SK-N-SH (cell line): ENCODE measurements at regions not wholly inside any gene's neighbourhood (a gene's known extent, or its start where the extent isn't known, plus 50 kb on each side); places are given as distances from the start of the nearest gene placed in this dataset.

Experiments
- EP300 ChIP-seq, 2 experiments: IDR thresholded peaks; 2 replicates each; pipeline versions ENCODE4 v1.4.0 to v1.6.1; 2012; ENCODE audit warnings: borderline replicate concordance in 1 of 2, low read depth in 1 of 2, low read length in 1 of 2
- GABPA ChIP-seq: IDR thresholded peaks from 2 replicates; pipeline ENCODE4 v1.4.0; 2012; ENCODE audit warnings: low read depth, mild to moderate bottlenecking
- GATA2 ChIP-seq: sonication (generic); formaldehyde crosslinking; IDR thresholded peaks from 2 replicates; pipeline ENCODE4 v1.5.0; 2020; ENCODE audit warnings: mild to moderate bottlenecking, missing genetic modification reagents
- NFIC ChIP-seq: IDR thresholded peaks from 2 replicates; pipeline ENCODE4 v1.4.0; 2012; ENCODE audit warnings: borderline replicate concordance
- NRF1 ChIP-seq: IDR thresholded peaks from 2 replicates; pipeline ENCODE4 v1.6.1; 2012; ENCODE audit warnings: low read depth, mild to moderate bottlenecking, low read length
- POLR2AphosphoS5 ChIP-seq: IDR thresholded peaks from 2 replicates; pipeline ENCODE4 v1.6.1; 2012; ENCODE audit warnings: low read depth, low read length
- TF ChIP-seq, protein P1 (sequence below): IDR thresholded peaks from 2 replicates; pipeline ENCODE4 v1.4.0; 2012; ENCODE audit warnings: low read depth
- TF ChIP-seq, protein P2 (sequence below): fragments of 200-600 bp; sonication (generic); IDR thresholded peaks from 2 replicates; pipeline ENCODE4 v1.6.1; 2017; ENCODE audit warnings: antibody characterized with exemption, mild to moderate bottlenecking, moderate library complexity
- TF ChIP-seq, protein P3 (sequence below): IDR thresholded peaks from 2 replicates; pipeline ENCODE4 v1.6.1; 2012; ENCODE audit warnings: mild to moderate bottlenecking, low read depth, low read length, moderate library complexity

- TF ChIP-seq, protein P1, sequence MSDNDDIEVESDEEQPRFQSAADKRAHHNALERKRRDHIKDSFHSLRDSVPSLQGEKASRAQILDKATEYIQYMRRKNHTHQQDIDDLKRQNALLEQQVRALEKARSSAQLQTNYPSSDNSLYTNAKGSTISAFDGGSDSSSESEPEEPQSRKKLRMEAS = no peak
- no peak for TF ChIP-seq GABPA
- TF ChIP-seq, protein P2, sequence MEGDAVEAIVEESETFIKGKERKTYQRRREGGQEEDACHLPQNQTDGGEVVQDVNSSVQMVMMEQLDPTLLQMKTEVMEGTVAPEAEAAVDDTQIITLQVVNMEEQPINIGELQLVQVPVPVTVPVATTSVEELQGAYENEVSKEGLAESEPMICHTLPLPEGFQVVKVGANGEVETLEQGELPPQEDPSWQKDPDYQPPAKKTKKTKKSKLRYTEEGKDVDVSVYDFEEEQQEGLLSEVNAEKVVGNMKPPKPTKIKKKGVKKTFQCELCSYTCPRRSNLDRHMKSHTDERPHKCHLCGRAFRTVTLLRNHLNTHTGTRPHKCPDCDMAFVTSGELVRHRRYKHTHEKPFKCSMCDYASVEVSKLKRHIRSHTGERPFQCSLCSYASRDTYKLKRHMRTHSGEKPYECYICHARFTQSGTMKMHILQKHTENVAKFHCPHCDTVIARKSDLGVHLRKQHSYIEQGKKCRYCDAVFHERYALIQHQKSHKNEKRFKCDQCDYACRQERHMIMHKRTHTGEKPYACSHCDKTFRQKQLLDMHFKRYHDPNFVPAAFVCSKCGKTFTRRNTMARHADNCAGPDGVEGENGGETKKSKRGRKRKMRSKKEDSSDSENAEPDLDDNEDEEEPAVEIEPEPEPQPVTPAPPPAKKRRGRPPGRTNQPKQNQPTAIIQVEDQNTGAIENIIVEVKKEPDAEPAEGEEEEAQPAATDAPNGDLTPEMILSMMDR = no peak
- TF ChIP-seq NRF1 = no peak
- TF ChIP-seq EP300 (IDR thresholded peaks at IDR 0.05; ENCODE audit: borderline replicate concordance in 1 of 2, low read depth in 1 of 2, low read length in 1 of 2) = no peak
- no peak for TF ChIP-seq NFIC
- TF ChIP-seq POLR2AphosphoS5 = no peak
- TF ChIP-seq, protein P3, sequence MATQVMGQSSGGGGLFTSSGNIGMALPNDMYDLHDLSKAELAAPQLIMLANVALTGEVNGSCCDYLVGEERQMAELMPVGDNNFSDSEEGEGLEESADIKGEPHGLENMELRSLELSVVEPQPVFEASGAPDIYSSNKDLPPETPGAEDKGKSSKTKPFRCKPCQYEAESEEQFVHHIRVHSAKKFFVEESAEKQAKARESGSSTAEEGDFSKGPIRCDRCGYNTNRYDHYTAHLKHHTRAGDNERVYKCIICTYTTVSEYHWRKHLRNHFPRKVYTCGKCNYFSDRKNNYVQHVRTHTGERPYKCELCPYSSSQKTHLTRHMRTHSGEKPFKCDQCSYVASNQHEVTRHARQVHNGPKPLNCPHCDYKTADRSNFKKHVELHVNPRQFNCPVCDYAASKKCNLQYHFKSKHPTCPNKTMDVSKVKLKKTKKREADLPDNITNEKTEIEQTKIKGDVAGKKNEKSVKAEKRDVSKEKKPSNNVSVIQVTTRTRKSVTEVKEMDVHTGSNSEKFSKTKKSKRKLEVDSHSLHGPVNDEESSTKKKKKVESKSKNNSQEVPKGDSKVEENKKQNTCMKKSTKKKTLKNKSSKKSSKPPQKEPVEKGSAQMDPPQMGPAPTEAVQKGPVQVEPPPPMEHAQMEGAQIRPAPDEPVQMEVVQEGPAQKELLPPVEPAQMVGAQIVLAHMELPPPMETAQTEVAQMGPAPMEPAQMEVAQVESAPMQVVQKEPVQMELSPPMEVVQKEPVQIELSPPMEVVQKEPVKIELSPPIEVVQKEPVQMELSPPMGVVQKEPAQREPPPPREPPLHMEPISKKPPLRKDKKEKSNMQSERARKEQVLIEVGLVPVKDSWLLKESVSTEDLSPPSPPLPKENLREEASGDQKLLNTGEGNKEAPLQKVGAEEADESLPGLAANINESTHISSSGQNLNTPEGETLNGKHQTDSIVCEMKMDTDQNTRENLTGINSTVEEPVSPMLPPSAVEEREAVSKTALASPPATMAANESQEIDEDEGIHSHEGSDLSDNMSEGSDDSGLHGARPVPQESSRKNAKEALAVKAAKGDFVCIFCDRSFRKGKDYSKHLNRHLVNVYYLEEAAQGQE = no peak
- TF ChIP-seq GATA2 (CRISPR knock-in tag) = no peak
These were observed 248.8 kb upstream of the FOXD3 start for GRCh38 chr1:63073309-63074306.
